SK-N-SH (cell line): ENCODE measurements at regions not wholly inside any gene's neighbourhood (a gene's known extent, or its start where the extent isn't known, plus 50 kb on each side); places are given as distances from the start of the nearest gene placed in this dataset.

Experiments used
- EP300 ChIP-seq, 2 experiments: IDR thresholded peaks; 2 replicates each; pipeline versions ENCODE4 v1.4.0 to v1.6.1; 2012; ENCODE audit warnings: borderline replicate concordance in 1 of 2, low read depth in 1 of 2, low read length in 1 of 2
- NRF1 ChIP-seq: IDR thresholded peaks from 2 replicates; pipeline ENCODE4 v1.6.1; 2012; ENCODE audit warnings: low read depth, mild to moderate bottlenecking, low read length
- TAF1 ChIP-seq: IDR thresholded peaks from 2 replicates; pipeline ENCODE4 v1.6.1; 2012; ENCODE audit warnings: low read depth, mild to moderate bottlenecking, low read length, moderate library complexity, borderline replicate concordance
- USF1 ChIP-seq: IDR thresholded peaks from 2 replicates; pipeline ENCODE4 v1.4.0; 2012; ENCODE audit warnings: low read depth, borderline replicate concordance
- YY1 ChIP-seq: IDR thresholded peaks from 2 replicates; pipeline ENCODE4 v1.4.0; 2012; ENCODE audit warnings: low read depth, mild to moderate bottlenecking
- TF ChIP-seq, protein P1 (sequence below): IDR thresholded peaks from 2 replicates; pipeline ENCODE4 v1.4.0; 2012; ENCODE audit warnings: low read depth
- TF ChIP-seq, protein P2 (sequence below): fragments of 200-600 bp; sonication (generic); IDR thresholded peaks from 2 replicates; pipeline ENCODE4 v1.6.1; 2017; ENCODE audit warnings: antibody characterized with exemption, mild to moderate bottlenecking, moderate library complexity

DNA sequence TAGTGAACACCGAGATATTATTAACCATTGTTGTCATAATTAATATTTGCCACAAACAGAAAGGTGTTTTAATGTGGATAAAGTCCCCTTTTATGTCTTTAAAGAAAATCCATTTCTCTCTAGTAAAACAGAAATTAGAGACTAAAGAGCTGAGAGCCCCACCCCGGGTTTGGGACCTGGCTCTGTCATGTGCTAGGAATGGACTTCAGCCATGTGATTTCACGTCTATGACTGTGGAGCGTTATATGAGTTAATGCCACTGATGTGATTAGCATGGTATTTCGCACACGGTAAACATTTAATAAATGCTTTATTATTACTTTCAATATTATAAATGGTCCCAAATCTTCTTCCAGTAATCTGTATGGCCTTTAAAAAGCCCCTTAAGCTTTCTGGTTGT is 205.0 kb upstream of the NFIA start:
- TF ChIP-seq, protein P1, sequence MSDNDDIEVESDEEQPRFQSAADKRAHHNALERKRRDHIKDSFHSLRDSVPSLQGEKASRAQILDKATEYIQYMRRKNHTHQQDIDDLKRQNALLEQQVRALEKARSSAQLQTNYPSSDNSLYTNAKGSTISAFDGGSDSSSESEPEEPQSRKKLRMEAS: no peak
- TF ChIP-seq, protein P2, sequence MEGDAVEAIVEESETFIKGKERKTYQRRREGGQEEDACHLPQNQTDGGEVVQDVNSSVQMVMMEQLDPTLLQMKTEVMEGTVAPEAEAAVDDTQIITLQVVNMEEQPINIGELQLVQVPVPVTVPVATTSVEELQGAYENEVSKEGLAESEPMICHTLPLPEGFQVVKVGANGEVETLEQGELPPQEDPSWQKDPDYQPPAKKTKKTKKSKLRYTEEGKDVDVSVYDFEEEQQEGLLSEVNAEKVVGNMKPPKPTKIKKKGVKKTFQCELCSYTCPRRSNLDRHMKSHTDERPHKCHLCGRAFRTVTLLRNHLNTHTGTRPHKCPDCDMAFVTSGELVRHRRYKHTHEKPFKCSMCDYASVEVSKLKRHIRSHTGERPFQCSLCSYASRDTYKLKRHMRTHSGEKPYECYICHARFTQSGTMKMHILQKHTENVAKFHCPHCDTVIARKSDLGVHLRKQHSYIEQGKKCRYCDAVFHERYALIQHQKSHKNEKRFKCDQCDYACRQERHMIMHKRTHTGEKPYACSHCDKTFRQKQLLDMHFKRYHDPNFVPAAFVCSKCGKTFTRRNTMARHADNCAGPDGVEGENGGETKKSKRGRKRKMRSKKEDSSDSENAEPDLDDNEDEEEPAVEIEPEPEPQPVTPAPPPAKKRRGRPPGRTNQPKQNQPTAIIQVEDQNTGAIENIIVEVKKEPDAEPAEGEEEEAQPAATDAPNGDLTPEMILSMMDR: no peak
- no peak for TF ChIP-seq EP300 (IDR thresholded peaks at IDR 0.05; ENCODE audit: borderline replicate concordance in 1 of 2, low read depth in 1 of 2, low read length in 1 of 2)
- no peak for TF ChIP-seq TAF1
- TF ChIP-seq NRF1: no peak
- TF ChIP-seq YY1: no peak
- no peak for TF ChIP-seq USF1
